Kidney (tissue), 13 donors: ENCODE measurements at regions not wholly inside any gene's neighbourhood (a gene's known extent, or its start where the extent isn't known, plus 50 kb on each side); places are given as distances from the start of the nearest gene placed in this dataset.

ENCODE experiments used
- DNase-seq, 5 donors: peaks; one replicate each; pipeline ENCODE4 v3.0.0-alpha.2; 2013 to 2020
- FAIRE-seq: peaks from 2 replicates; lab custom pipeline; 2012; peaks lifted over from hg19 to GRCh38; lab: Jason Lieb, UNC
- H3K27ac ChIP-seq, 2 donors: one replicate each; pipeline ENCODE4 v1.7.0; 2013; ENCODE audit warnings: low read depth in 2 of 2, low read length in 2 of 2, inconsistent platforms in 1 of 2
- H3K27me3 ChIP-seq: one replicate; pipeline ENCODE4 v1.7.1; 2013; ENCODE audit warnings: low read length, inconsistent platforms; ENCODE audit not compliant: control insufficient read depth, insufficient read depth
- H3K36me3 ChIP-seq, 3 donors: one replicate each; pipeline versions ENCODE4 v1.7.0 to v1.7.1; 2013; ENCODE audit warnings: low read length in 3 of 3, control low read depth in 1 of 3, inconsistent platforms in 1 of 3; ENCODE audit not compliant: insufficient read depth in 3 of 3, control insufficient read depth in 2 of 3
- H3K4me1 ChIP-seq, 3 donors: one replicate each; pipeline versions ENCODE4 v1.7.0 to v1.7.1; 2013; ENCODE audit warnings: low read length in 3 of 3, inconsistent platforms in 1 of 3, low read depth in 1 of 3; ENCODE audit not compliant: control insufficient read depth in 2 of 3, insufficient read depth in 2 of 3
- H3K4me3 ChIP-seq, 3 donors: one replicate each; pipeline versions ENCODE4 v1.7.0 to v1.8.1; 2013; ENCODE audit warnings: low read length in 3 of 3, control low read depth in 1 of 3, inconsistent platforms in 1 of 3
- H3K9ac ChIP-seq, 3 donors: one replicate each; pipeline versions ENCODE4 v1.7.0 to v1.7.1; 2013; ENCODE audit warnings: low read length in 3 of 3, control low read depth in 1 of 3, inconsistent platforms in 1 of 3
- H3K9me3 ChIP-seq, 3 donors: one replicate each; pipeline versions ENCODE4 v1.7.0 to v1.7.1; 2013; ENCODE audit warnings: low read length in 3 of 3, control low read depth in 1 of 3, inconsistent platforms in 1 of 3; ENCODE audit not compliant: control insufficient read depth in 2 of 3, insufficient read depth in 1 of 3
- CTCF ChIP-seq: IDR thresholded peaks from 3 replicates; pipeline ENCODE4 v1.5.1; 2012; ENCODE audit warnings: mild to moderate bottlenecking, moderate library complexity, borderline replicate concordance; ENCODE audit not compliant: insufficient read depth; ENCODE audit errors: extremely low read depth
- intact Hi-C: fragments of 100-400 bp; cut with DNase I; formaldehyde crosslinking; loops from one replicate; pipeline ENCODE4 v1.11.1; 2022
- donor health status: control.
- donor health status: control.
- donor health status: control.
- donor health status: control.
- donor health status: control.
- donor health status: DM: yes; HTN: yes; CAD: no.
- donor health status: Normal renal cell carcinoma (clear cell type).

- Histone ChIP-seq H3K27ac (no peak overlapping the region), H3K4me3 (no peak overlapping the region), H3K36me3 (no peaks in the 10 kb centered on the region), H3K27me3 (no peaks in the 10 kb centered on the region), H3K4me1 (no peaks in the 10 kb centered on the region), H3K9ac (no peak overlapping the region), H3K9me3 (peaks cover 0 to 3% (median 0%) of the 10 kb centered on the region in 3 donors)
- FAIRE-seq (no peak), DNase-seq (no peak)
- intact Hi-C loops = no loop called here
- no peak for TF ChIP-seq CTCF
These were observed 365.6 kb upstream of the SLC10A2 start for GRCh38 chr13:103431856-103432255.

- DNase-seq = no peak
- no peaks in the 10 kb centered on the region for H3K36me3 ChIP-seq
- no peaks in the 10 kb centered on the region for H3K27me3 ChIP-seq
- TF ChIP-seq CTCF = no peak
- H3K9me3 ChIP-seq = peaks cover 0 to 3% (median 0%) of the 10 kb centered on the region in 3 donors
- no peak for FAIRE-seq
- no peaks in the 10 kb centered on the region for H3K4me1 ChIP-seq
- no peak overlapping the region for H3K4me3 ChIP-seq
- no peak overlapping the region for H3K27ac ChIP-seq
- intact Hi-C loops = no loop called here
- H3K9ac ChIP-seq = no peak overlapping the region
These were observed 364.2 kb upstream of the SLC10A2 start for GRCh38 chr13:103430368-103430767.

- H3K27ac ChIP-seq = no peak overlapping the region
- H3K9me3 ChIP-seq = no peaks in the 10 kb centered on the region
- H3K4me3 ChIP-seq = no peak overlapping the region
- H3K36me3 ChIP-seq = no peaks in the 10 kb centered on the region
- intact Hi-C loops = no loop called here
- H3K27me3 ChIP-seq = no peaks in the 10 kb centered on the region
- FAIRE-seq (no peak), DNase-seq (no peak)
- no peaks in the 10 kb centered on the region for H3K4me1 ChIP-seq
- no peak for TF ChIP-seq CTCF
- no peak overlapping the region for H3K9ac ChIP-seq
These were observed 343.8 kb upstream of the SLC10A2 start for GRCh38 chr13:103410002-103410401.

GRCh38 chr13:103406967-103407366 is 340.8 kb upstream of the SLC10A2 start:
- Histone ChIP-seq H3K27ac (no peak overlapping the region), H3K9ac (no peak overlapping the region), H3K4me3 (no peak overlapping the region), H3K36me3 (no peaks in the 10 kb centered on the region), H3K9me3 (no peaks in the 10 kb centered on the region), H3K4me1 (no peaks in the 10 kb centered on the region), H3K27me3 (no peaks in the 10 kb centered on the region)
- intact Hi-C loops = no loop called here
- DNase-seq = no peak
- FAIRE-seq = no peak
- no peak for TF ChIP-seq CTCF
